Calu3 (cell line): ENCODE measurements at regions not wholly inside any gene's neighbourhood (a gene's known extent, or its start where the extent isn't known, plus 50 kb on each side); places are given as distances from the start of the nearest gene placed in this dataset.

Experiments
- BruUV-seq: library from RNA; stranded (reverse); fragments of 400-500 nt; replicated peaks from 2 replicates; lab custom pipeline; 2021; lab: Mats Ljungman, UMichigan
- CTCF ChIA-PET: fragments of 300-600 bp; sonication (Branson Sonifier 250); formaldehyde crosslinking; loops from one replicate; lab custom pipeline; 2022; ENCODE audit warnings: antibody characterized with exemption; lab: Charles Lee
- DNase-seq: peaks from one replicate; pipeline ENCODE4 v3.0.0; 2022
- H3K27ac Mint-ChIP-seq: one replicate; pipeline ENCODE4 v1.8.0; 2022; ENCODE audit warnings: mixed read lengths; ENCODE audit not compliant: unreplicated experiment
- H3K27me3 Mint-ChIP-seq: one replicate; pipeline ENCODE4 v1.8.0; 2022; ENCODE audit warnings: mixed read lengths; ENCODE audit not compliant: unreplicated experiment
- H3K36me3 Mint-ChIP-seq: one replicate; pipeline ENCODE4 v1.8.0; 2022; ENCODE audit warnings: mild to moderate bottlenecking, moderate library complexity, mixed read lengths; ENCODE audit not compliant: insufficient read depth, unreplicated experiment
- H3K4me1 Mint-ChIP-seq: one replicate; pipeline ENCODE4 v1.8.0; 2022; ENCODE audit warnings: mild to moderate bottlenecking, low read depth, mixed read lengths; ENCODE audit not compliant: unreplicated experiment
- H3K4me3 Mint-ChIP-seq: one replicate; pipeline ENCODE4 v1.8.0; 2022; ENCODE audit warnings: mild to moderate bottlenecking, low read depth, moderate library complexity, mixed read lengths; ENCODE audit not compliant: unreplicated experiment
- H3K9me3 Mint-ChIP-seq: one replicate; pipeline ENCODE4 v1.8.0; 2022; ENCODE audit warnings: low read depth, mixed read lengths; ENCODE audit not compliant: unreplicated experiment
- intact Hi-C: fragments of 100-400 bp; cut with micrococcal nuclease; formaldehyde crosslinking; loops from one replicate; pipeline ENCODE4 v1.10.0; 2022; ENCODE audit not compliant: unreplicated experiment
- TF ChIP-seq, protein P1 (sequence below): fragments of 200-600 bp; IDR thresholded peaks from one replicate; pipeline ENCODE4 v1.8.0; 2022; ENCODE audit warnings: antibody characterized with exemption; ENCODE audit not compliant: unreplicated experiment

DNA sequence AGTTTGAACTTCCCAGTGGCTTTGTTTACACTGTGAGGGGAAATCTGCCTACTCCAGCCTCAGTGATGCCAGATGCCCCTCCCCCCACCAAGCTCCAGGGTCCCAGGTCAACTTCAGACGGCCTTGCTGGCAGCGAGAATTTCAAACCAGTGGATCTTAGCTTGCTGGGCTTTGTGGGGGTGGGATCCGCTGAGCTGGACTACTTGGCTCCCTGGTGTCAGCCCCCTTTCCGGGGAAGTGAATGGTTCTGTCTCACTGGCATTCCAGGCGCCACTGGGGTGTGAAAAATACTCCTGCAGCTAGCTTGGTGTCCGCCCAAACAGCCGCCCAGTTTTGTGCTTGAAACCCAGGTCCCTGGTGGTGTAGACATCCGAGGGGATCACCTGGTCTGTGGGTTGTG lies 70.0 kb upstream of the NEUROD1 start:
- no peaks in the 10 kb centered on the region for H3K27me3 Mint-ChIP-seq
- TF ChIP-seq, protein P1, sequence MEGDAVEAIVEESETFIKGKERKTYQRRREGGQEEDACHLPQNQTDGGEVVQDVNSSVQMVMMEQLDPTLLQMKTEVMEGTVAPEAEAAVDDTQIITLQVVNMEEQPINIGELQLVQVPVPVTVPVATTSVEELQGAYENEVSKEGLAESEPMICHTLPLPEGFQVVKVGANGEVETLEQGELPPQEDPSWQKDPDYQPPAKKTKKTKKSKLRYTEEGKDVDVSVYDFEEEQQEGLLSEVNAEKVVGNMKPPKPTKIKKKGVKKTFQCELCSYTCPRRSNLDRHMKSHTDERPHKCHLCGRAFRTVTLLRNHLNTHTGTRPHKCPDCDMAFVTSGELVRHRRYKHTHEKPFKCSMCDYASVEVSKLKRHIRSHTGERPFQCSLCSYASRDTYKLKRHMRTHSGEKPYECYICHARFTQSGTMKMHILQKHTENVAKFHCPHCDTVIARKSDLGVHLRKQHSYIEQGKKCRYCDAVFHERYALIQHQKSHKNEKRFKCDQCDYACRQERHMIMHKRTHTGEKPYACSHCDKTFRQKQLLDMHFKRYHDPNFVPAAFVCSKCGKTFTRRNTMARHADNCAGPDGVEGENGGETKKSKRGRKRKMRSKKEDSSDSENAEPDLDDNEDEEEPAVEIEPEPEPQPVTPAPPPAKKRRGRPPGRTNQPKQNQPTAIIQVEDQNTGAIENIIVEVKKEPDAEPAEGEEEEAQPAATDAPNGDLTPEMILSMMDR, result no peak
- no peak for DNase-seq
- no peaks in the 10 kb centered on the region for H3K36me3 Mint-ChIP-seq
- no peak overlapping the region for H3K27ac Mint-ChIP-seq
- CTCF ChIA-PET, result no interaction called here
- H3K4me3 Mint-ChIP-seq, result no peak overlapping the region
- BruUV-seq, result no TSS peak
- intact Hi-C loops, result no loop called here
- H3K9me3 Mint-ChIP-seq, result peaks cover 9% of the 10 kb centered on the region
- peaks cover 45% of the 10 kb centered on the region for H3K4me1 Mint-ChIP-seq

DNA sequence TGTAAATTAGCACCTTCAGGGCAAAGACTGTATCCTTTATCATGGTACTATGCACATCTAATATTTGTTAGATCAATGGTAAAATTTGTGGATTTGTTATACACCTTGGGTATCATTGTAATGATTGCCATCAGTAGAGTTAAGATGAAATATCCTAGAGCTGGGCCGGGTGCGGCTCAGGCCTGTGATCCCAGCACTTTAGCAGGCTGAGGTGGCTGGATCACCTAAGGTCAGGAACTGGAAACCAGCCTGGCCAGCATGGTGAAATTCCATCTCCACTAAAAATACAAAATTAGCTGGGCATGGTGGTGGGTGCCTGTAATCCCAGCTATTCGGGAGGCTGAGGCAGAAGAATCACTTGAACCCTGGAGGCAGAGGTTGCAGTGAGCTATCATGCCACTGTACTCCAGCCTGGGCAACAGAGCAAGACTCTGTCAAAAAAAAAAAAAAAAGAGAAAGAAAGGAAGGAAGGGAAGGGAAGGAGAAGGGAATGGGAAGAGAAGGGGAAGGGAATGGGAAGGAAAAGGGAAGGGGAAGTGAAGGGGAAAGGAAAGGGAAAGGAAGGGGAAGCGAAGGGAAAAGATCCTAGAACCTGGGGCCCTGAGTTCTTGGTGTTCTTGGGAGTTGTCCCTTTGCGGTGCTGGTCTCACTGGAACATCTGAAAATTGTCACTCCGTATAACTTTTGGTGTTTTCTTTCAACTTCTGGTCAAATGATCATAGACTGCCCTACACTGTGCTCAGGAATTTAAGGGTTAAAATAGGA lies 71.1 kb upstream of the NEUROD1 start:
- BruUV-seq, result no TSS peak
- TF ChIP-seq, protein P1, result no peak
- H3K4me3 Mint-ChIP-seq, result no peak overlapping the region

DNA sequence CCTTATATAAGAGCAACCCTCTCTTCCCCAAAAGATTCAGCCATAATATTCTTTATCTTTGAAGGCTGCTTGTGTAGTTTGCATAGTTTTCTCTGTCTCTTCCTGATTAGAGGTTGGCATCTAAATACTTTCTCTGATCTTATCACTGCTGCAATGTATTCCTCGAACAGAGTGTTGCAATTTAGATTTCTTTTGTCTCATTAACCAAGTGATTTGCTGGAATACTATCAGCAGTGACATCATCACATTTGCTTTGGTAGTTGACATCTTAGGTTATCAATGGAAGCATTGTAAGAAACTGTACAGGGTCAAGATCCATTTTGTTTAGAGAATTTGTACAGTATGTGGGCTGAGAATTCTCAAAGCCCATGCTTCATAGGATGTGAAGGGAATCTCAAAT lies 72.0 kb upstream of the NEUROD1 start:
- intact Hi-C loops, result loop anchor here (1.0 kb wide), 1 partner anchor 28 kb away; no protein-coding TSS in a partner anchor
- H3K4me3 Mint-ChIP-seq, result no peak overlapping the region
- H3K27ac Mint-ChIP-seq, result no peak overlapping the region
- peaks cover 37% of the 10 kb centered on the region for H3K4me1 Mint-ChIP-seq
- no peaks in the 10 kb centered on the region for H3K27me3 Mint-ChIP-seq
- BruUV-seq, result no TSS peak
- no peak for DNase-seq
- no peaks in the 10 kb centered on the region for H3K36me3 Mint-ChIP-seq
- H3K9me3 Mint-ChIP-seq, result peaks cover 8% of the 10 kb centered on the region
- TF ChIP-seq, protein P1, result no peak
- CTCF ChIA-PET, result interaction anchor here (0.8 kb wide), 1 partner anchor 10 kb away, joined by 3 read pairs; no protein-coding TSS in a partner anchor

More for the DNA sequence above, 71.1 kb upstream of the NEUROD1 start:
- intact Hi-C loops, result loop anchor here (1.0 kb wide), 1 partner anchor 29 kb away; no protein-coding TSS in a partner anchor
- Mint-ChIP-seq H3K27me3 (no peaks in the 10 kb centered on the region), H3K9me3 (peaks cover 9% of the 10 kb centered on the region), H3K4me1 (peaks cover 45% of the 10 kb centered on the region), H3K27ac (no peak overlapping the region), H3K36me3 (no peaks in the 10 kb centered on the region)
- DNase-seq, result no peak
- CTCF ChIA-PET, result no interaction called here

DNA sequence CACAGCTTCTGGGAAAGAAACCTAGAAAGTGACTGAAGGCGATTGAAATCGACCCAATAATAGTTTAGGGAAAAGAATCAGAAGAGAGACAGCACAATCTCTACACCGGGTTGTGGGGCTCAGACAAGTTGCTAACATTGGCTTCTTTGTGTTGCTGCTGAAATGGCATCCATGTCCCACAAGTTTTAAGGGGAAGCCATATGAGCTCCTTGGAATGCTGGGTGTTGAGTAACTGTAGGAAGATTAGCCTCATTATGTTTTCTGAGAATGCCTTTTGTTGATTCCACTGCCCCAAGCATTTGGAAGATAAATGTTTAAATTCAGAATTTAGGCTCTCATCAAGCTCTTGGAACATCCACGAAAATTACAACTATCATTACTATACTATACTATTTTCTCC lies 73.4 kb upstream of the NEUROD1 start:
- CTCF ChIA-PET, result no interaction called here
- no TSS peak for BruUV-seq

More for the DNA sequence above, 73.4 kb upstream of the NEUROD1 start:
- peaks cover under 1% of the 10 kb centered on the region for H3K36me3 Mint-ChIP-seq
- H3K4me1 Mint-ChIP-seq, result peaks cover 34% of the 10 kb centered on the region
- no peak overlapping the region for H3K4me3 Mint-ChIP-seq
- TF ChIP-seq, protein P1, result no peak
- H3K27ac Mint-ChIP-seq, result no peak overlapping the region
- DNase-seq, result no peak
- H3K27me3 Mint-ChIP-seq, result no peaks in the 10 kb centered on the region
- intact Hi-C loops, result no loop called here
- H3K9me3 Mint-ChIP-seq, result peaks cover 3% of the 10 kb centered on the region
